Esophagus muscularis mucosa (tissue), 4 donors: ENCODE measurements at regions not wholly inside any gene's neighbourhood (a gene's known extent, or its start where the extent isn't known, plus 50 kb on each side); places are given as distances from the start of the nearest gene placed in this dataset.

Experiments used
- DNase-seq: peaks from one replicate; pipeline ENCODE4 v3.0.0-alpha.2; 2017; ENCODE audit errors: extremely low spot score
- H3K27ac ChIP-seq, 4 donors: fragments of 200-600 bp; sonication (generic); replicated peaks in 1 of 4; 1 replicate in 3 of 4; 2 replicates in 1 of 4; pipeline ENCODE4 v1.5.1; 2016 to 2019; ENCODE audit warnings: mild to moderate bottlenecking in 1 of 4
- H3K27me3 ChIP-seq, 4 donors: fragments of 200-600 bp; sonication (generic); one replicate each; pipeline versions ENCODE4 v1.5.1 to v1.6.0; 2016 to 2019
- H3K36me3 ChIP-seq, 4 donors: fragments of 200-600 bp; sonication (generic); one replicate each; pipeline ENCODE4 v1.5.1; 2016 to 2019
- H3K4me1 ChIP-seq, 4 donors: fragments of 200-600 bp; sonication (generic); one replicate each; pipeline ENCODE4 v1.5.1; 2016 to 2019
- H3K4me3 ChIP-seq, 4 donors: fragments of 200-600 bp; sonication (generic); 1 replicate in 2 of 4; 2 replicates in 2 of 4; pipeline ENCODE4 v1.5.1; 2016 to 2019; ENCODE audit warnings: mild to moderate bottlenecking in 4 of 4, moderate library complexity in 1 of 4
- H3K9me3 ChIP-seq, 4 donors: fragments of 200-600 bp; sonication (generic); 1 replicate in 3 of 4; 2 replicates in 1 of 4; pipeline ENCODE4 v1.5.1; 2016 to 2019
- EP300 ChIP-seq: sonication (generic); formaldehyde crosslinking; IDR thresholded peaks from one replicate; pipeline ENCODE4 v1.6.1; 2017; ENCODE audit warnings: antibody characterized with exemption
- POLR2A ChIP-seq: fragments of 450-650 bp; IDR thresholded peaks from one replicate; pipeline ENCODE4 v1.6.1; 2017; ENCODE audit warnings: antibody characterized with exemption, moderate library complexity, mild to moderate bottlenecking, low read depth
- POLR2AphosphoS5 ChIP-seq, 2 donors: sonication (generic); formaldehyde crosslinking; IDR thresholded peaks; one replicate each; pipeline ENCODE4 v1.6.1; 2017; ENCODE audit warnings: antibody characterized with exemption in 2 of 2
- WGBS: methylation state at CpG from one replicate; pipeline ENCODE4 v1.1.5; 2018; 5-methylcytosine and 5-hydroxymethylcytosine counted together
- intact Hi-C: fragments of 100-400 bp; cut with DNase I; formaldehyde crosslinking; loops from one replicate; pipeline ENCODE4 v1.15.1; 2023
- TF ChIP-seq, protein P1 (sequence below), 3 experiments: fragments of 200-600 bp in 2 of 3; fragments of 450-650 bp in 1 of 3; sonication (generic) in 2 of 3; IDR thresholded peaks; one replicate each; pipeline ENCODE4 v1.5.1; 2017 to 2019; ENCODE audit warnings: antibody characterized with exemption in 3 of 3, mild to moderate bottlenecking in 2 of 3, moderate library complexity in 1 of 3

DNA sequence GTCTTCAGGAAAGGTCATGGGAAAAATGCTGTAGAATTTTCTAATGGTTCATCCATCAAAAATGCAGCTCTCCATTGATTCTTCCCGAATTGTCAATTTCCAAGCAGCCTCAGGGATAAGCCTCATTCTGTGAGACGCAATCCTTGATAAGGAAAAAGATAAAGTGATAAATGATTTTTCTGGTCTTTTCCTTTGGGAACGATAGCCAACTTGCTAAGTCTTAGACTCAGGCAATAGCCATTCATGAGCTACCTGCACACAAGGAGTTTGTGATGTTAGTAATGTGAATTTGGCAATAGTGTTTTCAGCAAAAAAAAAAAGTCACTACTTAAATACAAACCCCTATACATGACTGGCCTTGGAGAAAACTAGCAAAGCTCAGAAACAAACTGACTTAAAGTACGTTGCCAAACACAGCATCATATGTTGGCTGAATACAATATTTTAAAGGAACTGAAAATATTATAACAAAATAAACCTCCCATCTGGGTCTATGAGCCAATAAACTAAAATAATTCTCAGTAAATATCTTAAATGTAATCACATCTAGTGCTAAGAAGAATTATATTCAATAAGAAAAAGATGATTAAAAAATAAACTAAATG is 75.5 kb downstream of the KLF6 start:
- Histone ChIP-seq H3K9me3 (peaks cover 0 to 11% (median 2%) of the 10 kb centered on the region in 4 donors), H3K36me3 (no peaks in the 10 kb centered on the region), H3K4me1 (peaks cover 0 to 6% (median 2%) of the 10 kb centered on the region in 4 donors), H3K27ac (no peak overlapping the region), H3K27me3 (no peaks in the 10 kb centered on the region), H3K4me3 (no peak overlapping the region)
- DNase-seq, result no peak
- TF ChIP-seq EP300, result no peak
- TF ChIP-seq, protein P1, sequence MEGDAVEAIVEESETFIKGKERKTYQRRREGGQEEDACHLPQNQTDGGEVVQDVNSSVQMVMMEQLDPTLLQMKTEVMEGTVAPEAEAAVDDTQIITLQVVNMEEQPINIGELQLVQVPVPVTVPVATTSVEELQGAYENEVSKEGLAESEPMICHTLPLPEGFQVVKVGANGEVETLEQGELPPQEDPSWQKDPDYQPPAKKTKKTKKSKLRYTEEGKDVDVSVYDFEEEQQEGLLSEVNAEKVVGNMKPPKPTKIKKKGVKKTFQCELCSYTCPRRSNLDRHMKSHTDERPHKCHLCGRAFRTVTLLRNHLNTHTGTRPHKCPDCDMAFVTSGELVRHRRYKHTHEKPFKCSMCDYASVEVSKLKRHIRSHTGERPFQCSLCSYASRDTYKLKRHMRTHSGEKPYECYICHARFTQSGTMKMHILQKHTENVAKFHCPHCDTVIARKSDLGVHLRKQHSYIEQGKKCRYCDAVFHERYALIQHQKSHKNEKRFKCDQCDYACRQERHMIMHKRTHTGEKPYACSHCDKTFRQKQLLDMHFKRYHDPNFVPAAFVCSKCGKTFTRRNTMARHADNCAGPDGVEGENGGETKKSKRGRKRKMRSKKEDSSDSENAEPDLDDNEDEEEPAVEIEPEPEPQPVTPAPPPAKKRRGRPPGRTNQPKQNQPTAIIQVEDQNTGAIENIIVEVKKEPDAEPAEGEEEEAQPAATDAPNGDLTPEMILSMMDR (IDR thresholded peaks at IDR 0.05), result no peak
- TF ChIP-seq POLR2AphosphoS5 (IDR thresholded peaks at IDR 0.05), result no peak
- TF ChIP-seq POLR2A, result no peak
- intact Hi-C loops, result no loop called here
- 84% methylated on average over 4 of the region's 4 CpGs for WGBS

DNA sequence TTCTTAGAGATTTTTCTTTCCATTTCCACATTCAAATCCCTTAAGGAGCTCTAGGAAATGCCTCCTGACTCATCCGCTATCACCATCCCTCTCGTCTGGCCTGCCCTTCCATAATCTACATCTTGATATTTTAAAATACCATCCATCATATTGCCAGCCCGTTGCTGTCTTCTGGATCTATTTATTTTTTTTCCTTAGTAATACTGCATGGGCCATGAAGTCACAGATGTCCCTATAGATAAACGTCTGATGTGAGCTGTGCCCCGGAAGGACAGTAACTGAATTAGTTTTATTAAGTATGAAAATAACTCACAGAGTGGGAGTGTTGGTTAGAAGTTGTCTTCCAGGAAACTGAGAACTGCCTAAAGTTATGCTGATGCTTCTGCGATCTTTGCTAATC is 76.2 kb downstream of the KLF6 start:
- WGBS, result 71% methylated on average over 6 of the region's 6 CpGs

DNA sequence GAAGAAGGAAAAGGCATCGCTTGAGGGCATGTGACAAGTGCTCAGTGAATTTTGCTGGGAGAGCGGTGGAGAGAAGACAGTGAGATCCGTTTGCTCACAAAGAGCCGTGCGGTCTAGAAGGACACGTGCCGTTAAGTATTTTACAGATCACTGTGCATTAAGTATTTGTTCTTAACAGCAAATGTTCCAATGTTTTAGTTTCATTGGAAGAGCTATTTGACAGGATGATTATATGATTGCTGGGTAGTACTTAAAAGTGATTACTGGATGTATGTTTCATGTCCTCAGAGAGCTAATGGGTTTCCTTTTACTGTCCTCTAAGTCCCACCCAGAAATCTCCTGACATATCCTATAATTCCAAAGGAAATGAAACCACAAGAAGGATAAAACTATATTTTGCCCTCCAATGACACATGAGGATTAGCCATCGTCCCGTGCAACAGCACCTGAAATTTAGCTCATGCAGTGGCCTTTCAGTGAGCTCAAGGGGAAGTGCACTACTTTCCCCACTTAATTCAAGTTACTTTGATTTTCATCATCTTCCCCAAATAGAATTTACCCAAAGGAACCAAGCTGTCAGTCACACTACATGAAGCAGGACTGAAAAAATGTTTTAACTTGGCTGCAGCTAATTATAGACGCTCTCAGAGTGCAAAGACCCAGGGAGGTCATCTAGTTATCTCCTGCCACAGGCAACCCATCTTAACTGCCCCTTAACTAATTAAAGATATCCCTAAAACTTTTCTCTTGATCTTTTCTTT is 80.3 kb downstream of the KLF6 start:
- Histone ChIP-seq H3K36me3 (no peaks in the 10 kb centered on the region), H3K4me1 (peaks cover 0 to 8% (median 0%) of the 10 kb centered on the region in 4 donors), H3K27me3 (no peaks in the 10 kb centered on the region), H3K27ac (no peak overlapping the region), H3K9me3 (no peaks in the 10 kb centered on the region), H3K4me3 (no peak overlapping the region)
- 86% methylated on average over 10 of the region's 10 CpGs for WGBS
- no peak for TF ChIP-seq POLR2A
- no peak for TF ChIP-seq POLR2AphosphoS5 (IDR thresholded peaks at IDR 0.05)
- TF ChIP-seq EP300, result no peak
- TF ChIP-seq, protein P1 (IDR thresholded peaks at IDR 0.05), result no peak
- no peak for DNase-seq
- intact Hi-C loops, result no loop called here

More for the DNA sequence above, 76.2 kb downstream of the KLF6 start:
- no peak for DNase-seq
- no peak for TF ChIP-seq EP300
- TF ChIP-seq, protein P1 (IDR thresholded peaks at IDR 0.05), result no peak
- TF ChIP-seq POLR2AphosphoS5 (IDR thresholded peaks at IDR 0.05), result no peak
- no peak for TF ChIP-seq POLR2A
- Histone ChIP-seq H3K9me3 (peaks cover 0 to 11% (median 2%) of the 10 kb centered on the region in 4 donors), H3K4me3 (no peak overlapping the region), H3K27ac (no peak overlapping the region), H3K27me3 (no peaks in the 10 kb centered on the region), H3K36me3 (no peaks in the 10 kb centered on the region), H3K4me1 (no peaks in the 10 kb centered on the region)
- intact Hi-C loops, result no loop called here

DNA sequence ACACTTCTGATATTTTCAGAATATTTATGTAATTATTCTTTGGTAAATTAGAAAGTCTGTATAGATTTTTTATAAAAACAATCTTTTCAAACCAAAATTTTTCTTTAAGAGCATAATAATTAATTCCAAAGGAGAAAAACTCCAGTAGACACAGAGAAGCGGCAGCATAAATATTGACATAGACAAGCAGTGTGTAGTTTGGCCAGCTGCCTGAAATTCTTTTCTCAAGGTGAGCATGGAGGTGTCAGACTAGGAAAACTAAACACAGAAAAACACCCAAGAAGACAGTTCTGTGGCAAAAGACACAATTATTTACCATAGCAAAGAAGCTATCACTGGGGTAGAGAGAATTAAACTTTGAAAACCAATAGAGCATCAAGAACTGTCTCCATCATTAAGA is 82.4 kb downstream of the KLF6 start:
- intact Hi-C loops, result no loop called here
- Histone ChIP-seq H3K4me1 (peaks cover 0 to 8% (median 0%) of the 10 kb centered on the region in 4 donors), H3K27ac (no peak overlapping the region), H3K9me3 (no peaks in the 10 kb centered on the region), H3K27me3 (no peaks in the 10 kb centered on the region), H3K4me3 (no peak overlapping the region), H3K36me3 (no peaks in the 10 kb centered on the region)
- 71% methylated on average over 1 of the region's 1 CpG for WGBS
- TF ChIP-seq POLR2A (no peak), EP300 (no peak), POLR2AphosphoS5 (IDR thresholded peaks at IDR 0.05) (no peak)
- TF ChIP-seq, protein P1 (IDR thresholded peaks at IDR 0.05), result no peak
- DNase-seq, result no peak
